ENCODE measurements at regions not wholly inside any gene's neighbourhood (a gene's known extent, or its start where the extent isn't known, plus 50 kb on each side); places are given as distances from the start of the nearest gene placed in this dataset.
"Not testable (repeated sequence)": the region's sequence is repeated elsewhere in the genome, so short reads cannot be mapped to it uniquely, and the experiment has no call there.

DNA sequence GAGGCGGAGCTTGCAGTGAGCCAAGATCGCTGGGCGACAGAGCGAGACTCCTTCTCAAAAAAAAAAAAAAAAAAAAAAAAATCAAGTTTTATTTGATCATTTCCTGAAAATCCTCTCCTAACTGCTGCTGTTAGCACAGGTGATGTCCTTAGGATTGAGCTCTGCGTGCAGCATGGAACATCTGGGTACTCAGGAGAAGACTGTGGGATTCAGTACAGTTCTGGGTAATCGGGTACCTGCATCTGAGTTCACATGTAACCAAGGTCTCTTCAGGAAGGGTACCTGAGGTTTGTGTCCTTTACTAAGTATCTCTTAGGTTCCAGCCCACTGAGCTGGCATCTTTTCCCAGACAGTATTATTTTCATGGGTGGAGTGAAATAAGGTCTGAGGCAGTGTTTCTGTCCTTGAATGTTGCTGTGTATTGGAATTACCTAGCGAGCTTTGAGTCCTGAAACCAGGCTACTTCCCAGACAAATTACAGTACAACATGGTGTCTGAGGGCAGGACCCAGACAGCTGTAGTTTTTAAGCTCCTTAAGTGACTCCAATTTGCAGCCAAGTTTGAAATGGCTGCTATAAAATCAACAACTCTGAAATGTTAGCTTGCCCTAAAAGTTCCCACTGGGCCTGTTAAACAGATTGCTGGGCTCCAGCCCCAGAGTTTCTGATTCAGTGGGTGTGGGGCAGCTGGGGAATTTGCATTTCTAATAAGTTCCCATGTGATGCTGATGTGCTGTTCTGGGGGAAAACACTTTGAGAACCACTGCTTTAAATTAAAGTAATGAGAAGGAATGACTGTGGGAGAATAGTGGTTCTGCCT lies 120.5 kb downstream of the PMAIP1 start:
- Histone ChIP-seq H3K27ac (ENCODE audit: low read depth, low read length) (no peak overlapping the region), H3K27me3 (ENCODE audit: low read length) (0 out of 2 replicates have a peak, but pooled peaks cover 3% of the 10 kb centered on the region), H3K9me2 (replicated peaks; ENCODE audit: insufficient read depth, low read length) (no peaks in the 10 kb centered on the region), H2AFZ (ENCODE audit: low read depth, low read length, severe bottlenecking) (no peak overlapping the region), H3F3A (ENCODE audit: insufficient read depth) (no peaks in the 10 kb centered on the region), H3K36me3 (ENCODE audit: low read length) (no peaks in the 10 kb centered on the region), H3K79me2 (ENCODE audit: insufficient read depth, low read length) (no peaks in the 10 kb centered on the region), H3K9ac (ENCODE audit: low read length) (no peak overlapping the region), H3K4me2 (ENCODE audit: low read depth, low read length, poor library complexity, severe bottlenecking) (no peak overlapping the region), H3K4me3 (ENCODE audit: insufficient read depth, low read length, poor library complexity, severe bottlenecking) (no peak overlapping the region), H4K20me1 (ENCODE audit: low read depth, low read length) (no peaks in the 10 kb centered on the region), H3K9me3 (ENCODE audit: insufficient read depth, low read length) (no peaks in the 10 kb centered on the region)
- TF ChIP-seq, protein P1, sequence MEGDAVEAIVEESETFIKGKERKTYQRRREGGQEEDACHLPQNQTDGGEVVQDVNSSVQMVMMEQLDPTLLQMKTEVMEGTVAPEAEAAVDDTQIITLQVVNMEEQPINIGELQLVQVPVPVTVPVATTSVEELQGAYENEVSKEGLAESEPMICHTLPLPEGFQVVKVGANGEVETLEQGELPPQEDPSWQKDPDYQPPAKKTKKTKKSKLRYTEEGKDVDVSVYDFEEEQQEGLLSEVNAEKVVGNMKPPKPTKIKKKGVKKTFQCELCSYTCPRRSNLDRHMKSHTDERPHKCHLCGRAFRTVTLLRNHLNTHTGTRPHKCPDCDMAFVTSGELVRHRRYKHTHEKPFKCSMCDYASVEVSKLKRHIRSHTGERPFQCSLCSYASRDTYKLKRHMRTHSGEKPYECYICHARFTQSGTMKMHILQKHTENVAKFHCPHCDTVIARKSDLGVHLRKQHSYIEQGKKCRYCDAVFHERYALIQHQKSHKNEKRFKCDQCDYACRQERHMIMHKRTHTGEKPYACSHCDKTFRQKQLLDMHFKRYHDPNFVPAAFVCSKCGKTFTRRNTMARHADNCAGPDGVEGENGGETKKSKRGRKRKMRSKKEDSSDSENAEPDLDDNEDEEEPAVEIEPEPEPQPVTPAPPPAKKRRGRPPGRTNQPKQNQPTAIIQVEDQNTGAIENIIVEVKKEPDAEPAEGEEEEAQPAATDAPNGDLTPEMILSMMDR (IDR thresholded peaks at IDR 0.05; ENCODE audit: insufficient read depth, low read length, poor library complexity, severe bottlenecking), result no peak
- TF ChIP-seq EZH2phosphoT487 (conservative IDR thresholded peaks at IDR 0.05; ENCODE audit: low read length), result no peak

DNA sequence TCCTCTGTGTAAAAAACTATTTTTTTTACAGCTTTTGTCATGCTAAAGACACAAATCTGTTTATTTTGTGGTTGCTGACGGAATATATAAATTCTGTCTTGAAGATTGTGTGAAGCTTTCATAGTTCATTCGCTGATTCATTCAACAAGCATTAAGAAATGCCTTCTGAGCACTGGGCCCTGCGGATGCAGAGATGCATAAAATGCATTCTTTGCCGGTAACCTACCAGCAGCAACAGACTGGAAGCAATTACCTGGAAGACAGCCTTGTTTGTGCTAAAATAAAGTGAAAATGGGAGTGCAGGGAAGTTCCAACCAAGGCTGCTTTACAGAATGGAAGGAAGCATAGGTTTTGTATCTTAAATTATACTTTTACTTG lies 119.7 kb downstream of the PMAIP1 start:
- no peaks in the 10 kb centered on the region for H3F3A ChIP-seq (ENCODE audit: insufficient read depth)
- H3K27ac ChIP-seq (ENCODE audit: low read depth, low read length), result no peak overlapping the region
- H3K9ac ChIP-seq (ENCODE audit: low read length), result no peak overlapping the region
- no peaks in the 10 kb centered on the region for H3K36me3 ChIP-seq (ENCODE audit: low read length)
- no peak overlapping the region for H3K4me3 ChIP-seq (ENCODE audit: insufficient read depth, low read length, poor library complexity, severe bottlenecking)
- TF ChIP-seq, protein P1 (IDR thresholded peaks at IDR 0.05; ENCODE audit: insufficient read depth, low read length, poor library complexity, severe bottlenecking), result no peak
- TF ChIP-seq EZH2phosphoT487 (conservative IDR thresholded peaks at IDR 0.05; ENCODE audit: low read length), result no peak
- H3K27me3 ChIP-seq (ENCODE audit: low read length), result 0 out of 2 replicates have a peak, but pooled peaks cover 3% of the 10 kb centered on the region
- no peak overlapping the region for H2AFZ ChIP-seq (ENCODE audit: low read depth, low read length, severe bottlenecking)
- no peaks in the 10 kb centered on the region for H3K79me2 ChIP-seq (ENCODE audit: insufficient read depth, low read length)
- H3K4me2 ChIP-seq (ENCODE audit: low read depth, low read length, poor library complexity, severe bottlenecking), result no peak overlapping the region
- H3K9me2 ChIP-seq (replicated peaks; ENCODE audit: insufficient read depth, low read length), result no peaks in the 10 kb centered on the region
- no peaks in the 10 kb centered on the region for H4K20me1 ChIP-seq (ENCODE audit: low read depth, low read length)
- no peaks in the 10 kb centered on the region for H3K9me3 ChIP-seq (ENCODE audit: insufficient read depth, low read length)

DNA sequence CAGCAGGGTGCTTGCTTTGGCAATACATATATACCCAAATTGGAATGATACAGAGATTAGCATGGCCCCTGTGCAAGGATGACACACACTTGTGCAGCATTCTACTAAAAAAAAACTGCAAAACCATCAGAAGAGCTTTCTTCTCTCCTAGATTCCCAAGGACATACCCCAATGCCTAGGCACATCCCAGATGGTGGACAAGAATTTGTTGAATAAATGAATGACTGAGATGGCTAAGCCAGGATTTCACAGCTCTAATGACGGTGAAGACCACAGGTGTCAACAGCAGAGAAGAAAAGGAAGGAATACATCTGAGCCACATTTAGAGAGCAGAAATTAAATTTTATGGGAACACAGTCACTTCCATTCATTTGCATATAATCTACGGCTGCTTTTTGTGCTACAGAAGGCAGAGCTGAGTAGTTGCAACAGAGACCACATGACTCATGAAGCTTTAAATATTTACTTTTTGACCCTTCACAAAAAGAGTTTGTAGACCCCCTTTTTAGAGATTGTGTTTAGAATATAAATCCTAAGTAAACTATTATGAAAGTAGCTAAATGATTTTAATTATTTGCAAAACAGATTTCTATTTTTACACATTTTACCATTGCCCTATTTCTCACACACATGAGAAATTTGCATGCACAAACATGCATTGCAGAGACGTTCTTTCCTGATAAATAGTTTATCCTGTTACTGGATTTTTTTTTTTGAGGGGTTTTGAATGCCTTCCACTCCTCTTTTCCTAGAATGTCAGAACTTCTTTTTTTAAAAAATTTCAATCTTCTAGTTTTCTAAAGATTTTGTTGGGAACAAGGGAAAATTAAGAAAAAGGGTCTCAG lies 119.0 kb downstream of the PMAIP1 start:
- Histone ChIP-seq H3K9me3 (ENCODE audit: insufficient read depth, low read length) (no peaks in the 10 kb centered on the region), H4K20me1 (ENCODE audit: low read depth, low read length) (no peaks in the 10 kb centered on the region), H3K9ac (ENCODE audit: low read length) (no peak overlapping the region), H3K27ac (ENCODE audit: low read depth, low read length) (no peak overlapping the region), H3K27me3 (ENCODE audit: low read length) (0 out of 2 replicates have a peak, but pooled peaks cover 3% of the 10 kb centered on the region), H3K36me3 (ENCODE audit: low read length) (no peaks in the 10 kb centered on the region), H3K4me2 (ENCODE audit: low read depth, low read length, poor library complexity, severe bottlenecking) (no peak overlapping the region), H3K79me2 (ENCODE audit: insufficient read depth, low read length) (no peaks in the 10 kb centered on the region), H3F3A (ENCODE audit: insufficient read depth) (no peaks in the 10 kb centered on the region), H2AFZ (ENCODE audit: low read depth, low read length, severe bottlenecking) (no peak overlapping the region), H3K4me3 (ENCODE audit: insufficient read depth, low read length, poor library complexity, severe bottlenecking) (no peak overlapping the region), H3K9me2 (replicated peaks; ENCODE audit: insufficient read depth, low read length) (no peaks in the 10 kb centered on the region)
- TF ChIP-seq EZH2phosphoT487 (conservative IDR thresholded peaks at IDR 0.05; ENCODE audit: low read length), result no peak
- TF ChIP-seq, protein P1 (IDR thresholded peaks at IDR 0.05; ENCODE audit: insufficient read depth, low read length, poor library complexity, severe bottlenecking), result no peak

DNA sequence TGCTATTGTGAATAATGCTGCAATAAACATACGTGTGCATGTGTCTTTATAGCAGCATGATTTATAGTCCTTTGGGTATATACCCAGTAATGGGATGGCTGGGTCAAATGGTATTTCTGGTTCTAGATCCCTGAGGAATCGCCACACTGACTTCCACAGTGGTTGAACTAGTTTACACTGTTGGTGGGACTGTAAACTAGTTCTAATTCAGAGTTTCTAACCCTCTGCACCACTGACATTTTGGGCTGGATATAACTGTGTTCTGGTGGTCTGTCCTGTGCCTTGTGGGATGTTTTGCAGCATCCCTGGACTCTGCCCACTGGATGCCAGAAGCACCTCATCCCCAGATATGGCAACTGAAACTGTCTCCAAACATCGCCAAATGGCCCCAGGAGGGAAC lies 118.3 kb downstream of the PMAIP1 start:
- H3K27me3 ChIP-seq (ENCODE audit: low read length); H3K4me3 ChIP-seq (ENCODE audit: insufficient read depth, low read length, poor library complexity, severe bottlenecking); H3K36me3 ChIP-seq (ENCODE audit: low read length); H3K9ac ChIP-seq (ENCODE audit: low read length); H3F3A ChIP-seq (ENCODE audit: insufficient read depth); H3K27ac ChIP-seq (ENCODE audit: low read depth, low read length); H3K4me2 ChIP-seq (ENCODE audit: low read depth, low read length, poor library complexity, severe bottlenecking); H3K79me2 ChIP-seq (ENCODE audit: insufficient read depth, low read length); H2AFZ ChIP-seq (ENCODE audit: low read depth, low read length, severe bottlenecking); H3K9me2 ChIP-seq (replicated peaks; ENCODE audit: insufficient read depth, low read length); H4K20me1 ChIP-seq (ENCODE audit: low read depth, low read length); H3K9me3 ChIP-seq (ENCODE audit: insufficient read depth, low read length): not testable (repeated sequence)
